OCI-LY3 (cell line): ENCODE measurements at regions not wholly inside any gene's neighbourhood (a gene's known extent, or its start where the extent isn't known, plus 50 kb on each side); places are given as distances from the start of the nearest gene placed in this dataset.

Experiments
- CTCF ChIP-seq: fragments of 200-600, 300-600 bp; sonication (generic); IDR thresholded peaks from 2 replicates; pipeline ENCODE4 v1.5.1; 2014; ENCODE audit warnings: antibody characterized with exemption, low read length, low read depth
- EZH2phosphoT487 ChIP-seq: fragments of 200-600 bp; shearing (Covaris generic); IDR thresholded peaks from 2 replicates; pipeline ENCODE4 v1.6.1; 2018; ENCODE audit warnings: antibody characterized with exemption, mixed run types, low read depth

GRCh38 chr1:218620956-218621355 is 275.8 kb downstream of the TGFB2 start:
- TF ChIP-seq CTCF = no peak
- TF ChIP-seq EZH2phosphoT487 = no peak
